ENCODE measurements at regions not wholly inside any gene's neighbourhood (a gene's known extent, or its start where the extent isn't known, plus 50 kb on each side); places are given as distances from the start of the nearest gene placed in this dataset.

DNA sequence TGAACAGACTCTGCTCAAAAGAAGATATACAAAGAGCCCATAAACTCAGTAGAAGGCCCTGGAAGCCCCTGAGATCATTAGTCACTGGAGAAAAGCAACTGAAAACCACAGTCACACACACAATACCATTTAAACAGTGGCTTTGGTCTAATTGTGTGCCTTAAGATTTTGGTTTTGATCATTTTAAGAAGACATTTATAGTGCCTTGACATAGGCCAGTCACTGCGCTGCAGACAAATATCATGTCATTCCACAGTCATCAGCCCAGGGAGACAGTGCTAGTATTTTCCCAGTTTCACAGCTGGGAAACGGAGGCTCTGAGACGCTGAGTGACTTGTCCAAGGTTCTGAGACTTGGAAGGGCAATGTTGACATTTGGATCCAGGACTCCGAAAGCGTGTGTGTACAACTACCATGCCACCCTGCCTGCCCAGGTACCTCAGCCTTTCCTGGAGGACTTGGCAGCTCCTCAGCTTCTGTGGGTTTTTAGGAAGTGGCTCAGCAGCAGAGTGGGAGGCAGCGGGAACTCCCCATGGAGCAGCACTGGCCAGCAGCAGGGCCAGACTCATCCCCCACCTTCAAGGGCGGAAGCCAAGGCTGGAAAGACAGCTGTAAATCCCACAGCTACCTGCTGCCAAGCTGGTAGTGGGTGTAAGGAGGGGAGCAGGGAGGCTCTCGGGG lies 173.9 kb downstream of the WDR11 start:
- Histone ChIP-seq H3K4me3 (ENCODE audit: low read depth, low read length) (no peak overlapping the region), H3K27ac (no peak overlapping the region), H2AFZ (no peak overlapping the region), H3K9ac (no peak overlapping the region), H3K4me2 (ENCODE audit: low read length) (no peak overlapping the region), H3K4me1 (no peaks in the 10 kb centered on the region), H3K79me2 (no peaks in the 10 kb centered on the region), H3K27me3 (ENCODE audit: control insufficient read depth, insufficient read depth, low read length) (no peaks in the 10 kb centered on the region), H3K9me3 (ENCODE audit: control insufficient read depth, low read length) (no peaks in the 10 kb centered on the region), H3K36me3 (ENCODE audit: control insufficient read depth, insufficient read depth, low read length) (no peaks in the 10 kb centered on the region)
- TF ChIP-seq, protein P1, sequence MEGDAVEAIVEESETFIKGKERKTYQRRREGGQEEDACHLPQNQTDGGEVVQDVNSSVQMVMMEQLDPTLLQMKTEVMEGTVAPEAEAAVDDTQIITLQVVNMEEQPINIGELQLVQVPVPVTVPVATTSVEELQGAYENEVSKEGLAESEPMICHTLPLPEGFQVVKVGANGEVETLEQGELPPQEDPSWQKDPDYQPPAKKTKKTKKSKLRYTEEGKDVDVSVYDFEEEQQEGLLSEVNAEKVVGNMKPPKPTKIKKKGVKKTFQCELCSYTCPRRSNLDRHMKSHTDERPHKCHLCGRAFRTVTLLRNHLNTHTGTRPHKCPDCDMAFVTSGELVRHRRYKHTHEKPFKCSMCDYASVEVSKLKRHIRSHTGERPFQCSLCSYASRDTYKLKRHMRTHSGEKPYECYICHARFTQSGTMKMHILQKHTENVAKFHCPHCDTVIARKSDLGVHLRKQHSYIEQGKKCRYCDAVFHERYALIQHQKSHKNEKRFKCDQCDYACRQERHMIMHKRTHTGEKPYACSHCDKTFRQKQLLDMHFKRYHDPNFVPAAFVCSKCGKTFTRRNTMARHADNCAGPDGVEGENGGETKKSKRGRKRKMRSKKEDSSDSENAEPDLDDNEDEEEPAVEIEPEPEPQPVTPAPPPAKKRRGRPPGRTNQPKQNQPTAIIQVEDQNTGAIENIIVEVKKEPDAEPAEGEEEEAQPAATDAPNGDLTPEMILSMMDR (IDR thresholded peaks at IDR 0.05) = no peak

- H3K4me2 ChIP-seq (ENCODE audit: low read length) = no peak overlapping the region
- no peak overlapping the region for H3K4me3 ChIP-seq (ENCODE audit: low read depth, low read length)
- H3K9ac ChIP-seq = no peak overlapping the region
- TF ChIP-seq, protein P1 (IDR thresholded peaks at IDR 0.05) = no peak
- no peaks in the 10 kb centered on the region for H3K36me3 ChIP-seq (ENCODE audit: control insufficient read depth, insufficient read depth, low read length)
- no peaks in the 10 kb centered on the region for H3K79me2 ChIP-seq
- no peaks in the 10 kb centered on the region for H3K27me3 ChIP-seq (ENCODE audit: control insufficient read depth, insufficient read depth, low read length)
- H3K4me1 ChIP-seq = no peaks in the 10 kb centered on the region
- no peak overlapping the region for H3K27ac ChIP-seq
- H3K9me3 ChIP-seq (ENCODE audit: control insufficient read depth, low read length) = no peaks in the 10 kb centered on the region
- H2AFZ ChIP-seq = no peak overlapping the region
Measured at GRCh38 chr10:121025731-121026130, 174.6 kb downstream of the WDR11 start.

DNA sequence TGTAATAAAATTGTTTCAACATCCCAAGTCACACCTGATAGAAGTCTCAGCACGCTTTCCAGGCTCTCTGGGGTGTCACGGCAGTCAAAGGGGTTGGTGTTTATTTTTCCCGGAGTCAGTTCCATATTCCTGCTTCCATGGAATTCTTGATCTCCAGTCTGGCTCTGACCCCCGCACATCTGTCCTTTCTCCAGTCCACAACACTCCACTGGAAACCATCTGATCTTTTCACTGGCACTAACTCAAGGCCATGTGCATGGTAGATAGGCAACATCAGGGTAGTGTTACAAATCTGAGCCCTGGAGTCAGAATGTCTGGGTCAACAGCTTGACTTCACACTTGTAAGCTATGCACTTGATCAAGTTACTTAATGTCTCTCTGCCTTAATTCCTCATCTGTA lies 176.2 kb downstream of the WDR11 start:
- Histone ChIP-seq H3K79me2 (no peaks in the 10 kb centered on the region), H3K36me3 (ENCODE audit: control insufficient read depth, insufficient read depth, low read length) (no peaks in the 10 kb centered on the region), H3K4me1 (no peaks in the 10 kb centered on the region), H3K4me2 (ENCODE audit: low read length) (no peak overlapping the region), H2AFZ (no peak overlapping the region), H3K9ac (no peak overlapping the region), H3K27me3 (ENCODE audit: control insufficient read depth, insufficient read depth, low read length) (no peaks in the 10 kb centered on the region), H3K9me3 (ENCODE audit: control insufficient read depth, low read length) (no peaks in the 10 kb centered on the region), H3K27ac (no peak overlapping the region), H3K4me3 (ENCODE audit: low read depth, low read length) (no peak overlapping the region)
- TF ChIP-seq, protein P1 (IDR thresholded peaks at IDR 0.05) = no peak

- Histone ChIP-seq H3K79me2 (no peaks in the 10 kb centered on the region), H3K9ac (no peak overlapping the region), H2AFZ (no peak overlapping the region), H3K4me2 (ENCODE audit: low read length) (no peak overlapping the region), H3K27ac (no peak overlapping the region), H3K4me1 (no peaks in the 10 kb centered on the region), H3K9me3 (ENCODE audit: control insufficient read depth, low read length) (no peaks in the 10 kb centered on the region), H3K27me3 (ENCODE audit: control insufficient read depth, insufficient read depth, low read length) (no peaks in the 10 kb centered on the region), H3K36me3 (ENCODE audit: control insufficient read depth, insufficient read depth, low read length) (no peaks in the 10 kb centered on the region), H3K4me3 (ENCODE audit: low read depth, low read length) (no peak overlapping the region)
- TF ChIP-seq, protein P1 (IDR thresholded peaks at IDR 0.05) = no peak
Measured at GRCh38 chr10:121032460-121032859, 181.3 kb downstream of the WDR11 start.

- H3K9me3 ChIP-seq (ENCODE audit: control insufficient read depth, low read length) = no peaks in the 10 kb centered on the region
- no peaks in the 10 kb centered on the region for H3K27me3 ChIP-seq (ENCODE audit: control insufficient read depth, insufficient read depth, low read length)
- no peak overlapping the region for H3K4me3 ChIP-seq (ENCODE audit: low read depth, low read length)
- no peak overlapping the region for H3K27ac ChIP-seq
- TF ChIP-seq, protein P1 (IDR thresholded peaks at IDR 0.05) = no peak
- H3K4me2 ChIP-seq (ENCODE audit: low read length) = no peak overlapping the region
- no peak overlapping the region for H3K9ac ChIP-seq
- H2AFZ ChIP-seq = no peak overlapping the region
- H3K36me3 ChIP-seq (ENCODE audit: control insufficient read depth, insufficient read depth, low read length) = no peaks in the 10 kb centered on the region
- no peaks in the 10 kb centered on the region for H3K79me2 ChIP-seq
- no peaks in the 10 kb centered on the region for H3K4me1 ChIP-seq
Measured at GRCh38 chr10:121033366-121033765, 182.2 kb downstream of the WDR11 start.
